Testis (tissue), 2 donors: ENCODE measurements at regions not wholly inside any gene's neighbourhood (a gene's known extent, or its start where the extent isn't known, plus 50 kb on each side); places are given as distances from the start of the nearest gene placed in this dataset.

Experiments used
- POLR2A ChIP-seq: fragments of 450-650 bp; IDR thresholded peaks from one replicate; pipeline ENCODE4 v1.6.1; 2017; ENCODE audit warnings: antibody characterized with exemption, mild to moderate bottlenecking, moderate library complexity
- TF ChIP-seq, protein P1 (sequence below), 3 experiments: fragments of 450-650 bp in 2 of 3; fragments of 200-600 bp in 1 of 3; sonication (generic) in 1 of 3; IDR thresholded peaks; one replicate each; pipeline ENCODE4 v1.5.1; 2016 to 2019; ENCODE audit warnings: antibody characterized with exemption in 3 of 3, mild to moderate bottlenecking in 2 of 3, moderate library complexity in 1 of 3

DNA sequence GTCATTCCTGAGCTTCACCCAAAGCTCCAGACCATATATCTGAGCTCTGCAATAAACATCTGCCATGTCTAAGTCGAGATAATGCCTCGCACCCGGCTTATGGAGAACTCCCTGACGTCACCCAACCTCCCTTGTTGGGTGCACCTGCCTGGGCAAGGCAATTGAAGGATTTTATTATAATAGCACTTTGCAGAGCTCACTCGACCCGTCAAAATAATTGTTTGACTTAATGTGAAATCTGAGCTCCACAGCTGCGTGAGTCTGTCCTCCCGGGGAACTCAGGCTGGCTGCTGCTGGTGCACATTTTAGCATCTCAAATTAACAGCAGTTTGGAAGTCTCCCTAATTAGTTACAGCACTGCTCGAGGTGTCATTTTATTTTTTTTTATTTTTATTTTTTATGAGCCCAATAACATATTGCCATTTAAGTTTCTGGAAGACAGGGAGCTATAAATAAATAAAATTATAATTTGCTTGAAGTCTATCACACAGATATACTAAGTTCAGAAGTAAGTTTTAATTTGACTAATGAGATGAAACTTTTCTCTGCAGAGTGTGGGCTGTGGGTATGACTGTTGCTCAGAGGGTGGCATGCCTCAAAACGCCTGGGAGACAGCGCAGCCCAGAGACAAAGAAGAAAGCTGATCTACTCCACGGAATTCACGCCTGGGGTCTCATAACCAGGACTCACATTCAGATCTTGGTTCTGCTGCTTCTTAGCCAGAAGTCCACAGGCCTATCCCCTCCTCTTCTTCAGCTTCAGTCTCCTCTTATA, 401.4 kb upstream of the C16orf82 start:
- TF ChIP-seq, protein P1, sequence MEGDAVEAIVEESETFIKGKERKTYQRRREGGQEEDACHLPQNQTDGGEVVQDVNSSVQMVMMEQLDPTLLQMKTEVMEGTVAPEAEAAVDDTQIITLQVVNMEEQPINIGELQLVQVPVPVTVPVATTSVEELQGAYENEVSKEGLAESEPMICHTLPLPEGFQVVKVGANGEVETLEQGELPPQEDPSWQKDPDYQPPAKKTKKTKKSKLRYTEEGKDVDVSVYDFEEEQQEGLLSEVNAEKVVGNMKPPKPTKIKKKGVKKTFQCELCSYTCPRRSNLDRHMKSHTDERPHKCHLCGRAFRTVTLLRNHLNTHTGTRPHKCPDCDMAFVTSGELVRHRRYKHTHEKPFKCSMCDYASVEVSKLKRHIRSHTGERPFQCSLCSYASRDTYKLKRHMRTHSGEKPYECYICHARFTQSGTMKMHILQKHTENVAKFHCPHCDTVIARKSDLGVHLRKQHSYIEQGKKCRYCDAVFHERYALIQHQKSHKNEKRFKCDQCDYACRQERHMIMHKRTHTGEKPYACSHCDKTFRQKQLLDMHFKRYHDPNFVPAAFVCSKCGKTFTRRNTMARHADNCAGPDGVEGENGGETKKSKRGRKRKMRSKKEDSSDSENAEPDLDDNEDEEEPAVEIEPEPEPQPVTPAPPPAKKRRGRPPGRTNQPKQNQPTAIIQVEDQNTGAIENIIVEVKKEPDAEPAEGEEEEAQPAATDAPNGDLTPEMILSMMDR (IDR thresholded peaks at IDR 0.05), result no peak
- TF ChIP-seq POLR2A, result no peak
